IPS-20b (cell line): ENCODE measurements at regions not wholly inside any gene's neighbourhood (a gene's known extent, or its start where the extent isn't known, plus 50 kb on each side); places are given as distances from the start of the nearest gene placed in this dataset.
"Not testable (repeated sequence)": the region's sequence is repeated elsewhere in the genome, so short reads cannot be mapped to it uniquely, and the experiment has no call there.

Source experiments
- H3K27ac ChIP-seq: one replicate; pipeline ENCODE4 v1.5.1; 2013; ENCODE audit warnings: low read length
- H3K27me3 ChIP-seq: 2 replicates; pipeline ENCODE4 v1.6.1; 2013; ENCODE audit warnings: mild to moderate bottlenecking, low read length, inconsistent platforms; ENCODE audit not compliant: insufficient read depth
- H3K36me3 ChIP-seq: 2 replicates; pipeline ENCODE4 v1.6.1; 2013; ENCODE audit warnings: low read depth, mild to moderate bottlenecking, inconsistent platforms, low read length, moderate library complexity; ENCODE audit not compliant: insufficient read depth
- H3K4me1 ChIP-seq: 2 replicates; pipeline ENCODE4 v1.6.1; 2013; ENCODE audit warnings: mild to moderate bottlenecking, control low read depth, inconsistent platforms, low read length, moderate library complexity; ENCODE audit not compliant: insufficient read depth
- H3K4me3 ChIP-seq: 2 replicates; pipeline ENCODE4 v1.5.1; 2013; ENCODE audit warnings: mild to moderate bottlenecking, low read length, inconsistent platforms
- H3K9ac ChIP-seq: 2 replicates; pipeline ENCODE4 v1.6.1; 2013; ENCODE audit warnings: low read depth, mild to moderate bottlenecking, inconsistent platforms, low read length, moderate library complexity
- H3K9me3 ChIP-seq: 2 replicates; pipeline ENCODE4 v1.6.1; 2013; ENCODE audit warnings: mild to moderate bottlenecking, low read depth, low read length, inconsistent platforms; ENCODE audit not compliant: insufficient read depth

- H3K27ac ChIP-seq, result no peak overlapping the region
- H3K9me3 ChIP-seq, result no peaks in the 10 kb centered on the region; the same call in 1 of the 2 replicates
- no peaks in the 10 kb centered on the region for H3K36me3 ChIP-seq
- no peaks in the 10 kb centered on the region for H3K27me3 ChIP-seq
- H3K4me1 ChIP-seq, result no peaks in the 10 kb centered on the region
- H3K4me3 ChIP-seq, result no peak overlapping the region
- no peak overlapping the region for H3K9ac ChIP-seq
Measured at GRCh38 chr4:59643682-59644081, 1556.4 kb upstream of the ADGRL3 start.

- no peaks in the 10 kb centered on the region for H3K9me3 ChIP-seq
- no peak overlapping the region for H3K9ac ChIP-seq
- no peaks in the 10 kb centered on the region for H3K4me1 ChIP-seq
- no peak overlapping the region for H3K27ac ChIP-seq
- H3K4me3 ChIP-seq, result no peak overlapping the region
- no peaks in the 10 kb centered on the region for H3K27me3 ChIP-seq
- no peaks in the 10 kb centered on the region for H3K36me3 ChIP-seq
Measured at GRCh38 chr4:59644765-59645164, 1555.4 kb upstream of the ADGRL3 start.

- no peak overlapping the region for H3K4me3 ChIP-seq
- H3K9me3 ChIP-seq, result no peaks in the 10 kb centered on the region
- no peak overlapping the region for H3K27ac ChIP-seq
- H3K9ac ChIP-seq, result no peak overlapping the region
- H3K27me3 ChIP-seq, result no peaks in the 10 kb centered on the region
- no peaks in the 10 kb centered on the region for H3K4me1 ChIP-seq
- H3K36me3 ChIP-seq, result no peaks in the 10 kb centered on the region
Measured at GRCh38 chr4:59646082-59646481, 1554.0 kb upstream of the ADGRL3 start.

- no peaks in the 10 kb centered on the region for H3K36me3 ChIP-seq
- H3K9ac ChIP-seq, result no peak overlapping the region
- H3K27me3 ChIP-seq, result no peaks in the 10 kb centered on the region
- H3K9me3 ChIP-seq, result no peaks in the 10 kb centered on the region
- H3K4me1 ChIP-seq, result no peaks in the 10 kb centered on the region
- no peak overlapping the region for H3K4me3 ChIP-seq
- H3K27ac ChIP-seq, result no peak overlapping the region
Measured at GRCh38 chr4:59647011-59647410, 1553.1 kb upstream of the ADGRL3 start.

GRCh38 chr4:59647500-59647899, 1552.6 kb upstream of the ADGRL3 start:
- no peak overlapping the region for H3K27ac ChIP-seq
- no peaks in the 10 kb centered on the region for H3K9me3 ChIP-seq
- H3K36me3 ChIP-seq, result no peaks in the 10 kb centered on the region
- H3K4me1 ChIP-seq, result no peaks in the 10 kb centered on the region
- no peak overlapping the region for H3K9ac ChIP-seq
- no peak overlapping the region for H3K4me3 ChIP-seq
- no peaks in the 10 kb centered on the region for H3K27me3 ChIP-seq

GRCh38 chr4:59650861-59651260, 1549.3 kb upstream of the ADGRL3 start:
- Histone ChIP-seq H3K9me3 (peaks cover 12% of the 10 kb centered on the region; the same call in 1 of the 2 replicates), H3K4me3 (no peak overlapping the region), H3K27me3 (no peaks in the 10 kb centered on the region), H3K9ac (no peak overlapping the region), H3K36me3 (no peaks in the 10 kb centered on the region), H3K27ac (no peak overlapping the region), H3K4me1 (no peaks in the 10 kb centered on the region)

- Histone ChIP-seq H3K27ac (no peak overlapping the region), H3K4me3 (no peak overlapping the region), H3K4me1 (no peaks in the 10 kb centered on the region), H3K9ac (no peak overlapping the region), H3K36me3 (no peaks in the 10 kb centered on the region), H3K27me3 (no peaks in the 10 kb centered on the region), H3K9me3 (peaks cover 12% of the 10 kb centered on the region; the same call in 1 of the 2 replicates)
Measured at GRCh38 chr4:59655996-59656395, 1544.1 kb upstream of the ADGRL3 start.

- Histone ChIP-seq H3K27me3 (no peaks in the 10 kb centered on the region), H3K36me3 (no peaks in the 10 kb centered on the region), H3K9ac (no peak overlapping the region), H3K27ac (no peak overlapping the region), H3K4me3 (no peak overlapping the region), H3K9me3 (no peaks in the 10 kb centered on the region; the same call in 1 of the 2 replicates), H3K4me1 (peaks cover 5% of the 10 kb centered on the region; the same call in 1 of the 2 replicates)
Measured at GRCh38 chr4:59664771-59665170, 1535.4 kb upstream of the ADGRL3 start.

- Histone ChIP-seq H3K27me3 (no peaks in the 10 kb centered on the region), H3K9me3 (no peaks in the 10 kb centered on the region), H3K36me3 (no peaks in the 10 kb centered on the region), H3K4me1 (peaks cover 5% of the 10 kb centered on the region; the same call in 1 of the 2 replicates), H3K4me3 (no peak overlapping the region), H3K27ac (no peak overlapping the region), H3K9ac (no peak overlapping the region)
Measured at GRCh38 chr4:59666645-59667044, 1533.5 kb upstream of the ADGRL3 start.

- Histone ChIP-seq H3K27me3 (no peaks in the 10 kb centered on the region), H3K9ac (no peak overlapping the region), H3K27ac (no peak overlapping the region), H3K4me1 (peaks cover 5% of the 10 kb centered on the region; the same call in 1 of the 2 replicates), H3K4me3 (no peak overlapping the region), H3K9me3 (no peaks in the 10 kb centered on the region), H3K36me3 (no peaks in the 10 kb centered on the region)
Measured at GRCh38 chr4:59671037-59671436, 1529.1 kb upstream of the ADGRL3 start.

- Histone ChIP-seq H3K36me3 (no peaks in the 10 kb centered on the region), H3K27ac (no peak overlapping the region), H3K9ac (no peak overlapping the region), H3K4me3 (no peak overlapping the region), H3K27me3 (no peaks in the 10 kb centered on the region), H3K4me1 (no peaks in the 10 kb centered on the region), H3K9me3 (no peaks in the 10 kb centered on the region)
Measured at GRCh38 chr4:59676389-59676788, 1523.7 kb upstream of the ADGRL3 start.

- not testable (repeated sequence) for H3K4me1 ChIP-seq, H3K27me3 ChIP-seq, H3K27ac ChIP-seq, H3K4me3 ChIP-seq, H3K36me3 ChIP-seq, H3K9me3 ChIP-seq, H3K9ac ChIP-seq
Measured at GRCh38 chr4:59676992-59677391, 1523.1 kb upstream of the ADGRL3 start.

GRCh38 chr4:59685626-59686025, 1514.5 kb upstream of the ADGRL3 start:
- no peaks in the 10 kb centered on the region for H3K36me3 ChIP-seq
- no peak overlapping the region for H3K27ac ChIP-seq
- no peak overlapping the region for H3K9ac ChIP-seq
- H3K4me3 ChIP-seq, result no peak overlapping the region
- no peaks in the 10 kb centered on the region for H3K27me3 ChIP-seq
- H3K9me3 ChIP-seq, result no peaks in the 10 kb centered on the region
- no peaks in the 10 kb centered on the region for H3K4me1 ChIP-seq
